HFFc6 (cell line): ENCODE measurements at regions not wholly inside any gene's neighbourhood (a gene's known extent, or its start where the extent isn't known, plus 50 kb on each side); places are given as distances from the start of the nearest gene placed in this dataset.
"Not testable (repeated sequence)": the region's sequence is repeated elsewhere in the genome, so short reads cannot be mapped to it uniquely, and the experiment has no call there.

Source experiments
- DNase-seq: peaks from one replicate; pipeline ENCODE4 v3.0.0-alpha.2; 2018
- H3K27ac Mint-ChIP-seq: 2 replicates; pipeline ENCODE4 v1.8.0; 2020; ENCODE audit warnings: mild to moderate bottlenecking, mixed read lengths
- H3K27me3 Mint-ChIP-seq: 2 replicates; pipeline ENCODE4 v1.8.0; 2021; ENCODE audit warnings: mild to moderate bottlenecking, moderate library complexity, mixed read lengths; ENCODE audit not compliant: insufficient read depth
- H3K36me3 Mint-ChIP-seq: 2 replicates; pipeline ENCODE4 v1.8.0; 2021; ENCODE audit warnings: low read depth, mixed read lengths
- H3K4me1 Mint-ChIP-seq: 2 replicates; pipeline ENCODE4 v1.8.0; 2020; ENCODE audit warnings: low read depth, mixed read lengths
- H3K4me3 Mint-ChIP-seq: 2 replicates; pipeline ENCODE4 v1.8.0; 2020; ENCODE audit warnings: mild to moderate bottlenecking, moderate library complexity, mixed read lengths
- H3K9me3 Mint-ChIP-seq: 2 replicates; pipeline ENCODE4 v1.8.0; 2020; ENCODE audit warnings: mild to moderate bottlenecking, mixed read lengths
- TF ChIP-seq, protein P1 (sequence below): fragments of 200-600 bp; sonication (generic); IDR thresholded peaks from 2 replicates; pipeline ENCODE4 v1.5.0; 2021; ENCODE audit warnings: antibody characterized with exemption, mild to moderate bottlenecking

DNA sequence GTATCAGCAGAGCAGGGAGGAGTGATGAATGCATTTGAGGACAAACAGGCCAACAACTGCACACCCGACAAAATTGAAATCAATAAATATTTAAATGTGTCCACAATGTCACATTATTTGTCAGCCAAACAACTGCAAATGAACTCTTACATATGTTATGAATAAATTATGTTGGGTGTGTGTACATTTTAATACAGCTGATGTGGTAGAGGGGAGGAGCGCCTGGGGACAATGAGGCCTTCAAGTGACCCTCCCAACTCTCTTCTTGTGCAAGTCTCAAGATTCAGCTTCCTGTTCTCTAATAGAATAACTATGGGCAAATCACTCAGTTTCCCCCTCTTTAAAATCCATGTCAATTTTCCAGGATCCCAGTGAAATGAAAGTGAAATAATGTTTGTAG is 303.2 kb downstream of the TSHZ3 start:
- Mint-ChIP-seq H3K4me3 (no peak overlapping the region), H3K4me1 (no peaks in the 10 kb centered on the region), H3K9me3 (no peaks in the 10 kb centered on the region), H3K36me3 (no peaks in the 10 kb centered on the region), H3K27ac (no peak overlapping the region), H3K27me3 (peaks cover 7% of the 10 kb centered on the region)
- TF ChIP-seq, protein P1, sequence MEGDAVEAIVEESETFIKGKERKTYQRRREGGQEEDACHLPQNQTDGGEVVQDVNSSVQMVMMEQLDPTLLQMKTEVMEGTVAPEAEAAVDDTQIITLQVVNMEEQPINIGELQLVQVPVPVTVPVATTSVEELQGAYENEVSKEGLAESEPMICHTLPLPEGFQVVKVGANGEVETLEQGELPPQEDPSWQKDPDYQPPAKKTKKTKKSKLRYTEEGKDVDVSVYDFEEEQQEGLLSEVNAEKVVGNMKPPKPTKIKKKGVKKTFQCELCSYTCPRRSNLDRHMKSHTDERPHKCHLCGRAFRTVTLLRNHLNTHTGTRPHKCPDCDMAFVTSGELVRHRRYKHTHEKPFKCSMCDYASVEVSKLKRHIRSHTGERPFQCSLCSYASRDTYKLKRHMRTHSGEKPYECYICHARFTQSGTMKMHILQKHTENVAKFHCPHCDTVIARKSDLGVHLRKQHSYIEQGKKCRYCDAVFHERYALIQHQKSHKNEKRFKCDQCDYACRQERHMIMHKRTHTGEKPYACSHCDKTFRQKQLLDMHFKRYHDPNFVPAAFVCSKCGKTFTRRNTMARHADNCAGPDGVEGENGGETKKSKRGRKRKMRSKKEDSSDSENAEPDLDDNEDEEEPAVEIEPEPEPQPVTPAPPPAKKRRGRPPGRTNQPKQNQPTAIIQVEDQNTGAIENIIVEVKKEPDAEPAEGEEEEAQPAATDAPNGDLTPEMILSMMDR, result no peak
- no peak for DNase-seq

GRCh38 chr19:31041461-31041860 is 307.8 kb downstream of the TSHZ3 start:
- no peaks in the 10 kb centered on the region for H3K36me3 Mint-ChIP-seq
- H3K27ac Mint-ChIP-seq, result no peak overlapping the region
- H3K9me3 Mint-ChIP-seq, result no peaks in the 10 kb centered on the region
- H3K4me1 Mint-ChIP-seq, result no peaks in the 10 kb centered on the region
- H3K4me3 Mint-ChIP-seq, result no peak overlapping the region
- DNase-seq, result no peak
- TF ChIP-seq, protein P1, result no peak
- H3K27me3 Mint-ChIP-seq, result peaks cover 7% of the 10 kb centered on the region

DNA sequence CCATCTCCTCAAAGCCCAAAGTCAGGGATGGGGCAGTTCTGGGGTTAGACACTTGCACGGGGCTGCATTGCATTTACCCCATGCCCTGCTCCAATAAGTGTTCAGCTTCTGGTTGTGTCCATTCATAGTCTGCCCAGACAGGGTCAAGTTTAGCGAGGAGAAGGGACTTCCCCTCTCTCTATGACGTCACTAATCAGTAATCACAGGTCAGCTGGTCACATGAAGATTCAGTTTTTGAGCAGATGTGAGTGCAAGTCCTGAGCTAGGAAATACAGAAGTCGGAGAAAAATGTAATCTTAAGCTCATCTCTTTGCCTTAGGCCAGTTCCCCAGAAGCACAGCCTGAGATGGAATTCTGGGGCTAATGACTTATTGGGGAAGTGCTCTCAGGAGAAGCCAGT is 310.1 kb downstream of the TSHZ3 start:
- Mint-ChIP-seq H3K9me3 (no peaks in the 10 kb centered on the region), H3K4me3 (no peak overlapping the region), H3K36me3 (no peaks in the 10 kb centered on the region), H3K4me1 (no peaks in the 10 kb centered on the region), H3K27ac (no peak overlapping the region), H3K27me3 (peaks cover 3% of the 10 kb centered on the region; the same call in 1 of the 2 replicates)
- no peak for DNase-seq
- TF ChIP-seq, protein P1, result no peak

GRCh38 chr19:31037286-31037980 is 311.8 kb downstream of the TSHZ3 start:
- Mint-ChIP-seq H3K27ac (no peak overlapping the region), H3K9me3 (no peaks in the 10 kb centered on the region), H3K36me3 (no peaks in the 10 kb centered on the region), H3K27me3 (peaks cover under 1% of the 10 kb centered on the region; the same call in 1 of the 2 replicates), H3K4me3 (no peak overlapping the region), H3K4me1 (no peaks in the 10 kb centered on the region)
- TF ChIP-seq, protein P1, result no peak
- DNase-seq, result no peak

- not testable (repeated sequence) for H3K27me3 Mint-ChIP-seq, H3K4me1 Mint-ChIP-seq, H3K27ac Mint-ChIP-seq, DNase-seq, H3K36me3 Mint-ChIP-seq, H3K9me3 Mint-ChIP-seq, H3K4me3 Mint-ChIP-seq
These were observed 317.8 kb downstream of the TSHZ3 start for GRCh38 chr19:31031455-31031854.

GRCh38 chr19:31023038-31023437 is 326.2 kb downstream of the TSHZ3 start:
- Mint-ChIP-seq H3K9me3 (no peaks in the 10 kb centered on the region), H3K4me1 (no peaks in the 10 kb centered on the region), H3K27me3 (no peaks in the 10 kb centered on the region; the same call in none of the 2 replicates), H3K27ac (no peak overlapping the region), H3K4me3 (no peak overlapping the region), H3K36me3 (no peaks in the 10 kb centered on the region)
- DNase-seq, result no peak
- TF ChIP-seq, protein P1, result no peak
